HCT116 (cell line): ENCODE measurements at regions not wholly inside any gene's neighbourhood (a gene's known extent, or its start where the extent isn't known, plus 50 kb on each side); places are given as distances from the start of the nearest gene placed in this dataset.

Source experiments
- ATAC-seq: fragments of 200-7000 bp; cut with Tn5 transposase; 2 replicates; pipeline ENCODE4 v1.9.1; 2020; ENCODE audit warnings: mild to moderate bottlenecking, moderate library complexity
- BruUV-seq: library from RNA; stranded (reverse); fragments of 400-500 nt; replicated peaks from 2 replicates; lab custom pipeline; 2021; lab: Mats Ljungman, UMichigan
- CTCF ChIA-PET: fragments of 300-600 bp; sonication (Branson Sonifier 250); formaldehyde crosslinking; loops from one replicate; lab custom pipeline; 2021; ENCODE audit warnings: antibody characterized with exemption; lab: Charles Lee
- POLR2A ChIA-PET: fragments of 300-600, 350-600 bp; sonication (Branson Sonifier 250); formaldehyde crosslinking; loops from one replicate; lab custom pipeline; 2021; ENCODE audit warnings: antibody characterized with exemption; lab: Charles Lee
- RAD21 ChIA-PET, 2 experiments: fragments of 300-600 bp; sonication (Branson Sonifier 250); formaldehyde crosslinking; loops; one replicate each; lab custom pipeline; 2023; ENCODE audit warnings: low total read pairs in 2 of 2; ENCODE audit not compliant: uncharacterized antibody in 2 of 2, unreplicated experiment in 2 of 2, low non-redundant PET in 1 of 2; lab: Charles Lee
- DNase-seq: peaks from one replicate; pipeline ENCODE4 v3.0.0-alpha.2; 2010; ENCODE audit warnings: low read depth, low spot score
- H2AFZ ChIP-seq: fragments of 200-600 bp; shearing (Covaris generic), sonication (generic); 2 replicates; pipeline ENCODE4 v1.6.1; 2017; ENCODE audit warnings: low read depth, mixed run types, mixed read lengths, antibody characterized with exemption, low read length; ENCODE audit not compliant: poor library complexity, severe bottlenecking
- H3K27ac ChIP-seq: 2 replicates; pipeline ENCODE4 v1.5.1; 2012; ENCODE audit warnings: low read depth, low read length
- H3K27me3 ChIP-seq: fragments of 200-600 bp; sonication (generic); 2 replicates; pipeline ENCODE4 v1.6.1; 2016; ENCODE audit warnings: mixed run types, low read length, mixed read lengths; ENCODE audit not compliant: insufficient read depth
- H3K36me3 ChIP-seq, 2 experiments: fragments of 200-500 bp in 1 of 2; fragments of 200-600 bp in 1 of 2; sonication (Bioruptor generic) in 1 of 2; sonication (generic) in 1 of 2; 2 replicates each; pipeline versions ENCODE4 v1.5.1 to v1.6.1; 2014 to 2016; ENCODE audit warnings: low read length in 2 of 2, inconsistent platforms in 1 of 2, mixed read lengths in 1 of 2, mixed run types in 1 of 2; ENCODE audit not compliant: insufficient read depth in 2 of 2, control insufficient read depth in 1 of 2
- H3K4me1 ChIP-seq, 2 experiments: fragments of 200-600 bp in 1 of 2; sonication (generic) in 1 of 2; 2 replicates each; pipeline versions ENCODE4 v1.5.1 to v1.6.1; 2012 to 2017; ENCODE audit warnings: low read length in 2 of 2, inconsistent platforms in 1 of 2, mild to moderate bottlenecking in 1 of 2, mixed read lengths in 1 of 2, mixed run types in 1 of 2, moderate library complexity in 1 of 2; ENCODE audit not compliant: insufficient read depth in 2 of 2, control insufficient read depth in 1 of 2
- H3K4me2 ChIP-seq: fragments of 200-600 bp; sonication (generic); 2 replicates; pipeline ENCODE4 v1.6.1; 2017; ENCODE audit warnings: mixed run types, low read length, mixed read lengths
- H3K4me3 ChIP-seq, 2 experiments: fragments of 200-600 bp in 1 of 2; sonication (generic) in 1 of 2; replicated peaks in 1 of 2; 2 replicates each; pipeline ENCODE4 v1.5.1; 2011 to 2016; ENCODE audit warnings: low read length in 2 of 2, control low read depth in 1 of 2, low read depth in 1 of 2, mild to moderate bottlenecking in 1 of 2, mixed read lengths in 1 of 2, mixed run types in 1 of 2
- H3K79me2 ChIP-seq: fragments of 200-600 bp; sonication (generic); 2 replicates; pipeline ENCODE4 v1.6.1; 2017; ENCODE audit warnings: mild to moderate bottlenecking, mixed run types, low read length, moderate library complexity, mixed read lengths; ENCODE audit not compliant: insufficient read depth
- H3K9ac ChIP-seq: fragments of 200-600 bp; sonication (generic); 2 replicates; pipeline ENCODE4 v1.6.1; 2016; ENCODE audit warnings: low read length, mixed read lengths
- H3K9me2 ChIP-seq: fragments of 200-600 bp; sonication (generic), shearing (Covaris generic); 2 replicates; pipeline ENCODE4 v1.6.1; 2017; ENCODE audit warnings: mixed run types, mild to moderate bottlenecking, moderate library complexity; ENCODE audit not compliant: insufficient read depth
- H3K9me3 ChIP-seq, 2 experiments: fragments of 200-500 bp in 1 of 2; fragments of 200-600 bp in 1 of 2; sonication (Bioruptor generic) in 1 of 2; sonication (generic) in 1 of 2; 2 replicates each; pipeline ENCODE4 v1.6.1; 2014 to 2017; ENCODE audit warnings: low read length in 2 of 2, mixed read lengths in 2 of 2, inconsistent platforms in 1 of 2, low read depth in 1 of 2, mild to moderate bottlenecking in 1 of 2, mixed run types in 1 of 2, moderate library complexity in 1 of 2; ENCODE audit not compliant: control insufficient read depth in 1 of 2, insufficient read depth in 1 of 2
- H4K20me1 ChIP-seq: fragments of 200-600 bp; sonication (generic), shearing (Covaris generic); 2 replicates; pipeline ENCODE4 v1.6.1; 2017; ENCODE audit warnings: mixed run types, mild to moderate bottlenecking, moderate library complexity; ENCODE audit not compliant: insufficient read depth
- CEBPB ChIP-seq: IDR thresholded peaks from 2 replicates; pipeline ENCODE4 v1.6.1; 2012; ENCODE audit warnings: low read depth
- CTCF ChIP-seq, 3 experiments: fragments of 200-600 bp in 1 of 3; sonication (generic) in 1 of 3; IDR thresholded peaks in 2 of 3; conservative IDR thresholded peaks in 1 of 3; 2 replicates each; pipeline ENCODE4 v1.5.1; 2012 to 2017; ENCODE audit warnings: low read depth in 2 of 3, low read length in 2 of 3, antibody characterized with exemption in 1 of 3, borderline replicate concordance in 1 of 3, control low read depth in 1 of 3, mild to moderate bottlenecking in 1 of 3, mixed read lengths in 1 of 3, mixed run types in 1 of 3, moderate library complexity in 1 of 3; ENCODE audit not compliant: insufficient read depth in 1 of 3
- ELF1 ChIP-seq: IDR thresholded peaks from 2 replicates; pipeline ENCODE4 v1.6.1; 2012; ENCODE audit warnings: low read depth, borderline replicate concordance
- EZH2phosphoT487 ChIP-seq: fragments of 200-600 bp; IDR thresholded peaks from 2 replicates; pipeline ENCODE4 v1.6.1; 2018; ENCODE audit warnings: antibody characterized with exemption, borderline replicate concordance
- JUND ChIP-seq: IDR thresholded peaks from 2 replicates; pipeline ENCODE4 v1.6.1; 2012
- POLR2A ChIP-seq: IDR thresholded peaks from 2 replicates; pipeline ENCODE4 v1.7.0; 2011; ENCODE audit warnings: borderline replicate concordance; ENCODE audit not compliant: insufficient read depth, insufficient read length; ENCODE audit errors: extremely low read depth
- intact Hi-C: fragments of 100-400 bp; cut with micrococcal nuclease; formaldehyde crosslinking; loops from 2 replicates; pipeline ENCODE4 v1.10.0; 2022
- TF ChIP-seq, protein P1 (sequence below): IDR thresholded peaks from 2 replicates; pipeline ENCODE4 v1.6.1; 2012; ENCODE audit warnings: low read depth

DNA sequence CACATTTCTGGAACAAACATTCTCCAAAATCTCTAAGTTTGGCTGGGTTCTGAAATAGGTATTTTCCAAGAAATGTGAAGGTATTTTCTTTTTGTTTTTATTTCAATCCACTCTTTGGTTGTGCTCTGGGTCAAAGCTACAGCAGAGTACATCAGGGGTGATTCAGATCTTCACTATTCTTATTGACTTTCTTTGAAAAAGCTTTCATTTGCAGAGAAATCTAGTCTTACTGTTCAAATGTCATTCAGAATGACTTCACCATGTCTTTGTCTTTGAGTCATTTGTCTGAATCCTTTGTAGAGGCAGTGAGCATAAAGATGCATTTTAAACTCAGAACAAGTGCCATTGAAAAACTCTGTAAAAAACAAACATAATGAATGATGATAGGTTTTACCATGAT, 547.2 kb upstream of the ADGRL3 start:
- RAD21 ChIA-PET: no interaction called here
- BruUV-seq: no TSS peak
- no peaks in the 10 kb centered on the region for H3K9me2 ChIP-seq
- intact Hi-C loops: no loop called here
- TF ChIP-seq CEBPB: no peak
- TF ChIP-seq, protein P1, sequence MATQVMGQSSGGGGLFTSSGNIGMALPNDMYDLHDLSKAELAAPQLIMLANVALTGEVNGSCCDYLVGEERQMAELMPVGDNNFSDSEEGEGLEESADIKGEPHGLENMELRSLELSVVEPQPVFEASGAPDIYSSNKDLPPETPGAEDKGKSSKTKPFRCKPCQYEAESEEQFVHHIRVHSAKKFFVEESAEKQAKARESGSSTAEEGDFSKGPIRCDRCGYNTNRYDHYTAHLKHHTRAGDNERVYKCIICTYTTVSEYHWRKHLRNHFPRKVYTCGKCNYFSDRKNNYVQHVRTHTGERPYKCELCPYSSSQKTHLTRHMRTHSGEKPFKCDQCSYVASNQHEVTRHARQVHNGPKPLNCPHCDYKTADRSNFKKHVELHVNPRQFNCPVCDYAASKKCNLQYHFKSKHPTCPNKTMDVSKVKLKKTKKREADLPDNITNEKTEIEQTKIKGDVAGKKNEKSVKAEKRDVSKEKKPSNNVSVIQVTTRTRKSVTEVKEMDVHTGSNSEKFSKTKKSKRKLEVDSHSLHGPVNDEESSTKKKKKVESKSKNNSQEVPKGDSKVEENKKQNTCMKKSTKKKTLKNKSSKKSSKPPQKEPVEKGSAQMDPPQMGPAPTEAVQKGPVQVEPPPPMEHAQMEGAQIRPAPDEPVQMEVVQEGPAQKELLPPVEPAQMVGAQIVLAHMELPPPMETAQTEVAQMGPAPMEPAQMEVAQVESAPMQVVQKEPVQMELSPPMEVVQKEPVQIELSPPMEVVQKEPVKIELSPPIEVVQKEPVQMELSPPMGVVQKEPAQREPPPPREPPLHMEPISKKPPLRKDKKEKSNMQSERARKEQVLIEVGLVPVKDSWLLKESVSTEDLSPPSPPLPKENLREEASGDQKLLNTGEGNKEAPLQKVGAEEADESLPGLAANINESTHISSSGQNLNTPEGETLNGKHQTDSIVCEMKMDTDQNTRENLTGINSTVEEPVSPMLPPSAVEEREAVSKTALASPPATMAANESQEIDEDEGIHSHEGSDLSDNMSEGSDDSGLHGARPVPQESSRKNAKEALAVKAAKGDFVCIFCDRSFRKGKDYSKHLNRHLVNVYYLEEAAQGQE: no peak
- TF ChIP-seq POLR2A: no peak
- TF ChIP-seq ELF1: no peak
- no peak for TF ChIP-seq CTCF (IDR thresholded peaks at IDR 0.05 in 2 of 3, conservative IDR thresholded peaks at IDR 0.05 in 1 of 3; ENCODE audit: borderline replicate concordance in 1 of 3, insufficient read depth in 1 of 3, low read depth in 2 of 3, low read length in 2 of 3)
- no peak for TF ChIP-seq JUND
- TF ChIP-seq EZH2phosphoT487: no peak
- POLR2A ChIA-PET: no interaction called here
- H3K4me3 ChIP-seq: no peak overlapping the region
- no peaks in the 10 kb centered on the region for H4K20me1 ChIP-seq
- no peaks in the 10 kb centered on the region for H3K4me1 ChIP-seq
- H3K36me3 ChIP-seq: no peaks in the 10 kb centered on the region
- no peaks in the 10 kb centered on the region for H3K27me3 ChIP-seq
- ATAC-seq (no peak), DNase-seq (no peak)
- H3K9ac ChIP-seq: no peak overlapping the region
- no peak overlapping the region for H3K27ac ChIP-seq
- CTCF ChIA-PET: no interaction called here
- H3K4me2 ChIP-seq: no peak overlapping the region
- peaks cover 0 to 20% of the 10 kb centered on the region in 2 experiments; a peak in 3 of 4 replicates for H3K9me3 ChIP-seq
- no peak overlapping the region for H2AFZ ChIP-seq
- H3K79me2 ChIP-seq: no peaks in the 10 kb centered on the region
